Peyer's patch (tissue), 4 donors: ENCODE measurements at regions not wholly inside any gene's neighbourhood (a gene's known extent, or its start where the extent isn't known, plus 50 kb on each side); places are given as distances from the start of the nearest gene placed in this dataset.

ENCODE experiments used
- CTCF ChIP-seq, 6 experiments: fragments of 450-650 bp in 4 of 6; fragments of 200-600 bp in 2 of 6; sonication (generic) in 1 of 6; IDR thresholded peaks; one replicate each; pipeline ENCODE4 v1.5.1; 2017 to 2019; ENCODE audit warnings: antibody characterized with exemption in 6 of 6, mild to moderate bottlenecking in 3 of 6, moderate library complexity in 1 of 6
- POLR2A ChIP-seq, 2 donors: fragments of 450-650 bp; IDR thresholded peaks; one replicate each; pipeline ENCODE4 v1.5.1; 2017; ENCODE audit warnings: antibody characterized with exemption in 2 of 2, mild to moderate bottlenecking in 2 of 2, moderate library complexity in 2 of 2

GRCh38 chr5:174315871-174316270 lies 270.4 kb downstream of the NSG2 start:
- TF ChIP-seq POLR2A (IDR thresholded peaks at IDR 0.05) (no peak), CTCF (IDR thresholded peaks at IDR 0.05) (no peak)
